Neural cell (in vitro differentiated cells): ENCODE measurements at regions not wholly inside any gene's neighbourhood (a gene's known extent, or its start where the extent isn't known, plus 50 kb on each side); places are given as distances from the start of the nearest gene placed in this dataset.

Experiments used
- H2AFZ ChIP-seq: fragments of 200-600, 300-800 bp; sonication (generic), shearing (Covaris generic); 2 replicates; pipeline ENCODE4 v1.6.0; 2014; ENCODE audit warnings: low read depth, mild to moderate bottlenecking, antibody characterized with exemption, low read length, moderate library complexity
- H3F3A ChIP-seq: fragments of 200-600 bp; shearing (Covaris generic); 2 replicates; pipeline ENCODE4 v1.6.1; 2016; ENCODE audit warnings: mild to moderate bottlenecking, moderate library complexity, mixed read lengths, antibody characterized with exemption, low read length; ENCODE audit not compliant: insufficient read depth, poor library complexity, severe bottlenecking
- H3K27ac ChIP-seq: fragments of 200-600, 300-800 bp; sonication (generic), shearing (Covaris generic); 2 replicates; pipeline ENCODE4 v1.5.1; 2014; ENCODE audit warnings: mild to moderate bottlenecking, low read length, moderate library complexity
- H3K27me3 ChIP-seq: fragments of 300-800, 200-600 bp; sonication (generic), shearing (Covaris generic); 2 replicates; pipeline ENCODE4 v1.6.0; 2014; ENCODE audit warnings: mild to moderate bottlenecking, low read depth, low read length, moderate library complexity; ENCODE audit not compliant: insufficient read depth
- H3K36me3 ChIP-seq: fragments of 300-800, 200-600 bp; sonication (generic), shearing (Covaris generic); 2 replicates; pipeline ENCODE4 v1.5.1; 2014; ENCODE audit warnings: mild to moderate bottlenecking, antibody characterized with exemption, low read length, moderate library complexity; ENCODE audit not compliant: insufficient read depth
- H3K4me2 ChIP-seq: fragments of 300-800, 200-600 bp; sonication (generic), shearing (Covaris generic); 2 replicates; pipeline ENCODE4 v1.6.0; 2014; ENCODE audit warnings: mild to moderate bottlenecking, low read length
- H3K4me3 ChIP-seq: fragments of 300-800, 200-600 bp; sonication (generic), shearing (Covaris generic); 2 replicates; pipeline ENCODE4 v1.5.1; 2014; ENCODE audit warnings: mild to moderate bottlenecking, low read length, moderate library complexity
- H3K79me2 ChIP-seq: fragments of 200-600 bp; shearing (Covaris generic); replicated peaks from 2 replicates; pipeline ENCODE4 v1.6.0; 2014; ENCODE audit warnings: mild to moderate bottlenecking, low read length, moderate library complexity; ENCODE audit not compliant: insufficient read depth
- H3K9ac ChIP-seq: fragments of 300-800, 200-600 bp; sonication (generic), shearing (Covaris generic); 2 replicates; pipeline ENCODE4 v1.6.1; 2016; ENCODE audit warnings: mild to moderate bottlenecking, low read length, mixed read lengths
- H3K9me2 ChIP-seq: fragments of 200-600 bp; shearing (Covaris generic); 2 replicates; pipeline ENCODE4 v1.6.1; 2016; ENCODE audit warnings: mild to moderate bottlenecking, low read length, mixed read lengths; ENCODE audit not compliant: insufficient read depth
- H3K9me3 ChIP-seq: fragments of 200-600, 300-800 bp; sonication (generic), shearing (Covaris generic); 2 replicates; pipeline ENCODE4 v1.6.1; 2016; ENCODE audit warnings: mild to moderate bottlenecking, mixed run types, low read length, moderate library complexity, mixed read lengths
- H4K20me1 ChIP-seq: fragments of 200-600 bp; shearing (Covaris generic); 2 replicates; pipeline ENCODE4 v1.6.1; 2016; ENCODE audit warnings: mild to moderate bottlenecking, mixed run types; ENCODE audit not compliant: insufficient read depth
- EP300 ChIP-seq: fragments of 450-650 bp; conservative IDR thresholded peaks from 2 replicates; pipeline ENCODE4 v1.6.1; 2014; ENCODE audit warnings: antibody characterized with exemption, mild to moderate bottlenecking, moderate library complexity; ENCODE audit not compliant: poor library complexity, severe bottlenecking
- EZH2 ChIP-seq: fragments of 200-600, 300-800 bp; shearing (Covaris generic), sonication (generic); IDR thresholded peaks from 2 replicates; pipeline ENCODE4 v1.6.1; 2014; ENCODE audit warnings: antibody characterized with exemption, low read length, borderline replicate concordance, mild to moderate bottlenecking; ENCODE audit not compliant: insufficient read depth, poor library complexity, severe bottlenecking
- MXI1 ChIP-seq: fragments of 450-650 bp; conservative IDR thresholded peaks from 2 replicates; pipeline ENCODE4 v1.6.1; 2014; ENCODE audit warnings: antibody characterized with exemption, mild to moderate bottlenecking; ENCODE audit not compliant: poor library complexity, severe bottlenecking
- POLR2AphosphoS5 ChIP-seq: IDR thresholded peaks from 2 replicates; pipeline ENCODE4 v1.6.1; 2012
- RAD21 ChIP-seq: fragments of 450-650 bp; conservative IDR thresholded peaks from 2 replicates; pipeline ENCODE4 v1.6.1; 2014; ENCODE audit warnings: antibody characterized with exemption, mild to moderate bottlenecking, moderate library complexity
- SMC3 ChIP-seq: fragments of 450-650 bp; conservative IDR thresholded peaks from 2 replicates; pipeline ENCODE4 v1.6.1; 2014; ENCODE audit warnings: antibody characterized with exemption, mild to moderate bottlenecking, moderate library complexity; ENCODE audit not compliant: poor library complexity
- TAF1 ChIP-seq: IDR thresholded peaks from 2 replicates; pipeline ENCODE4 v1.6.1; 2012; ENCODE audit warnings: low read depth
- TF ChIP-seq, protein P1 (sequence below): IDR thresholded peaks from 2 replicates; pipeline ENCODE4 v1.6.1; 2012; ENCODE audit warnings: borderline replicate concordance
- TF ChIP-seq, protein P2 (sequence below): fragments of 450-650 bp; IDR thresholded peaks from 2 replicates; pipeline ENCODE4 v1.5.1; 2014; ENCODE audit warnings: antibody characterized with exemption, mild to moderate bottlenecking, moderate library complexity; ENCODE audit not compliant: poor library complexity, severe bottlenecking

GRCh38 chr10:88211230-88211629, 347.8 kb downstream of the PTEN start:
- Histone ChIP-seq H3K9me3 (no peaks in the 10 kb centered on the region), H3K9me2 (no peaks in the 10 kb centered on the region), H3K4me2 (no peak overlapping the region), H3F3A (no peaks in the 10 kb centered on the region), H3K27me3 (no peaks in the 10 kb centered on the region), H2AFZ (no peak overlapping the region), H4K20me1 (no peaks in the 10 kb centered on the region), H3K36me3 (no peaks in the 10 kb centered on the region), H3K4me3 (no peak overlapping the region), H3K79me2 (no peaks in the 10 kb centered on the region), H3K9ac (no peak overlapping the region), H3K27ac (no peak overlapping the region)
- TF ChIP-seq EZH2 (no peak), RAD21 (no peak), EP300 (no peak)

GRCh38 chr10:88212069-88212468, 348.6 kb downstream of the PTEN start:
- no peaks in the 10 kb centered on the region for H3K36me3 ChIP-seq
- H3K27me3 ChIP-seq: no peaks in the 10 kb centered on the region
- no peak overlapping the region for H3K4me3 ChIP-seq
- H3K9me3 ChIP-seq: no peaks in the 10 kb centered on the region
- no peak overlapping the region for H2AFZ ChIP-seq
- no peaks in the 10 kb centered on the region for H3K79me2 ChIP-seq
- H3K9ac ChIP-seq: no peak overlapping the region
- TF ChIP-seq EZH2: no peak
- no peaks in the 10 kb centered on the region for H4K20me1 ChIP-seq
- H3K9me2 ChIP-seq: no peaks in the 10 kb centered on the region
- H3F3A ChIP-seq: no peaks in the 10 kb centered on the region
- no peak overlapping the region for H3K4me2 ChIP-seq
- no peak overlapping the region for H3K27ac ChIP-seq

DNA sequence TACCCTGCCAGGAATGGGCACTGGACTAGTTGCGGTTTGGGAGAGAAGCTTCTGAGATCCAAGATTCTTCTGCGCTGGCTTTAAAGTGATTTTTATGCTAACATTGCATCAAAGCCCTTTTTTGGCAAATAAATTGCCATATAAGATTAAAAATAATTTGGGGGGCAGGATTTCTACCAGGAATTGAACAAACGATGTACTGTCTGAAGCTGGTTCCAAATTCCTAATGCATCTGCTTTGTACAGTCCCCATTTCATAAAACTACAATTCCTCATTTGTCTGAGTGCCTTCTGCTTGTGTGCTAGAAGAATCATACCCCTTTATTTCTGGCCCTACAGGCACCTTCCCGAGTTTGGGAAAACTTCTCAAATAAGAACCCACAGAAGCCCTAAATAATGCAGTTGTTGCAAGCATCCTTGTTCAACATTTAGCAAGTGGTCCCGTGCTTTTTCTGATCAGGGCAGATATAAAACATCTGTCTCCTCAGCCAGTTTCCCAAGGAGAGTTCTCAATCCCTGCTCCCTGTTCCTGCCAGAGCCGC, 349.7 kb downstream of the PTEN start:
- Histone ChIP-seq H3K9me3 (no peaks in the 10 kb centered on the region), H4K20me1 (no peaks in the 10 kb centered on the region), H3K27me3 (no peaks in the 10 kb centered on the region), H3K79me2 (no peaks in the 10 kb centered on the region), H3K9ac (no peak overlapping the region), H3K36me3 (no peaks in the 10 kb centered on the region), H3K4me2 (no peak overlapping the region), H3K9me2 (no peaks in the 10 kb centered on the region), H3F3A (no peaks in the 10 kb centered on the region), H3K4me3 (no peak overlapping the region), H3K27ac (no peak overlapping the region), H2AFZ (no peak overlapping the region)
- TF ChIP-seq, protein P1, sequence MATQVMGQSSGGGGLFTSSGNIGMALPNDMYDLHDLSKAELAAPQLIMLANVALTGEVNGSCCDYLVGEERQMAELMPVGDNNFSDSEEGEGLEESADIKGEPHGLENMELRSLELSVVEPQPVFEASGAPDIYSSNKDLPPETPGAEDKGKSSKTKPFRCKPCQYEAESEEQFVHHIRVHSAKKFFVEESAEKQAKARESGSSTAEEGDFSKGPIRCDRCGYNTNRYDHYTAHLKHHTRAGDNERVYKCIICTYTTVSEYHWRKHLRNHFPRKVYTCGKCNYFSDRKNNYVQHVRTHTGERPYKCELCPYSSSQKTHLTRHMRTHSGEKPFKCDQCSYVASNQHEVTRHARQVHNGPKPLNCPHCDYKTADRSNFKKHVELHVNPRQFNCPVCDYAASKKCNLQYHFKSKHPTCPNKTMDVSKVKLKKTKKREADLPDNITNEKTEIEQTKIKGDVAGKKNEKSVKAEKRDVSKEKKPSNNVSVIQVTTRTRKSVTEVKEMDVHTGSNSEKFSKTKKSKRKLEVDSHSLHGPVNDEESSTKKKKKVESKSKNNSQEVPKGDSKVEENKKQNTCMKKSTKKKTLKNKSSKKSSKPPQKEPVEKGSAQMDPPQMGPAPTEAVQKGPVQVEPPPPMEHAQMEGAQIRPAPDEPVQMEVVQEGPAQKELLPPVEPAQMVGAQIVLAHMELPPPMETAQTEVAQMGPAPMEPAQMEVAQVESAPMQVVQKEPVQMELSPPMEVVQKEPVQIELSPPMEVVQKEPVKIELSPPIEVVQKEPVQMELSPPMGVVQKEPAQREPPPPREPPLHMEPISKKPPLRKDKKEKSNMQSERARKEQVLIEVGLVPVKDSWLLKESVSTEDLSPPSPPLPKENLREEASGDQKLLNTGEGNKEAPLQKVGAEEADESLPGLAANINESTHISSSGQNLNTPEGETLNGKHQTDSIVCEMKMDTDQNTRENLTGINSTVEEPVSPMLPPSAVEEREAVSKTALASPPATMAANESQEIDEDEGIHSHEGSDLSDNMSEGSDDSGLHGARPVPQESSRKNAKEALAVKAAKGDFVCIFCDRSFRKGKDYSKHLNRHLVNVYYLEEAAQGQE: no peak
- TF ChIP-seq MXI1: no peak
- TF ChIP-seq RAD21: no peak
- no peak for TF ChIP-seq EZH2
- no peak for TF ChIP-seq TAF1
- TF ChIP-seq SMC3: no peak
- TF ChIP-seq, protein P2, sequence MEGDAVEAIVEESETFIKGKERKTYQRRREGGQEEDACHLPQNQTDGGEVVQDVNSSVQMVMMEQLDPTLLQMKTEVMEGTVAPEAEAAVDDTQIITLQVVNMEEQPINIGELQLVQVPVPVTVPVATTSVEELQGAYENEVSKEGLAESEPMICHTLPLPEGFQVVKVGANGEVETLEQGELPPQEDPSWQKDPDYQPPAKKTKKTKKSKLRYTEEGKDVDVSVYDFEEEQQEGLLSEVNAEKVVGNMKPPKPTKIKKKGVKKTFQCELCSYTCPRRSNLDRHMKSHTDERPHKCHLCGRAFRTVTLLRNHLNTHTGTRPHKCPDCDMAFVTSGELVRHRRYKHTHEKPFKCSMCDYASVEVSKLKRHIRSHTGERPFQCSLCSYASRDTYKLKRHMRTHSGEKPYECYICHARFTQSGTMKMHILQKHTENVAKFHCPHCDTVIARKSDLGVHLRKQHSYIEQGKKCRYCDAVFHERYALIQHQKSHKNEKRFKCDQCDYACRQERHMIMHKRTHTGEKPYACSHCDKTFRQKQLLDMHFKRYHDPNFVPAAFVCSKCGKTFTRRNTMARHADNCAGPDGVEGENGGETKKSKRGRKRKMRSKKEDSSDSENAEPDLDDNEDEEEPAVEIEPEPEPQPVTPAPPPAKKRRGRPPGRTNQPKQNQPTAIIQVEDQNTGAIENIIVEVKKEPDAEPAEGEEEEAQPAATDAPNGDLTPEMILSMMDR: no peak
- no peak for TF ChIP-seq EP300
- TF ChIP-seq POLR2AphosphoS5: no peak
